ENCODE measurements at regions not wholly inside any gene's neighbourhood (a gene's known extent, or its start where the extent isn't known, plus 50 kb on each side); places are given as distances from the start of the nearest gene placed in this dataset.

- H3K4me3 ChIP-seq (ENCODE audit: low read length), result no peak overlapping the region
- TF ChIP-seq, protein P1, sequence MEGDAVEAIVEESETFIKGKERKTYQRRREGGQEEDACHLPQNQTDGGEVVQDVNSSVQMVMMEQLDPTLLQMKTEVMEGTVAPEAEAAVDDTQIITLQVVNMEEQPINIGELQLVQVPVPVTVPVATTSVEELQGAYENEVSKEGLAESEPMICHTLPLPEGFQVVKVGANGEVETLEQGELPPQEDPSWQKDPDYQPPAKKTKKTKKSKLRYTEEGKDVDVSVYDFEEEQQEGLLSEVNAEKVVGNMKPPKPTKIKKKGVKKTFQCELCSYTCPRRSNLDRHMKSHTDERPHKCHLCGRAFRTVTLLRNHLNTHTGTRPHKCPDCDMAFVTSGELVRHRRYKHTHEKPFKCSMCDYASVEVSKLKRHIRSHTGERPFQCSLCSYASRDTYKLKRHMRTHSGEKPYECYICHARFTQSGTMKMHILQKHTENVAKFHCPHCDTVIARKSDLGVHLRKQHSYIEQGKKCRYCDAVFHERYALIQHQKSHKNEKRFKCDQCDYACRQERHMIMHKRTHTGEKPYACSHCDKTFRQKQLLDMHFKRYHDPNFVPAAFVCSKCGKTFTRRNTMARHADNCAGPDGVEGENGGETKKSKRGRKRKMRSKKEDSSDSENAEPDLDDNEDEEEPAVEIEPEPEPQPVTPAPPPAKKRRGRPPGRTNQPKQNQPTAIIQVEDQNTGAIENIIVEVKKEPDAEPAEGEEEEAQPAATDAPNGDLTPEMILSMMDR (conservative IDR thresholded peaks at IDR 0.05; ENCODE audit: low read depth, low read length), result no peak
- no peak for DNase-seq (ENCODE audit: low read depth)
These were observed 343.6 kb downstream of the SLITRK1 start for GRCh38 chr13:83538636-83539035.

- no peak for DNase-seq (ENCODE audit: low read depth)
- TF ChIP-seq, protein P1 (conservative IDR thresholded peaks at IDR 0.05; ENCODE audit: low read depth, low read length), result no peak
- no peak overlapping the region for H3K4me3 ChIP-seq (ENCODE audit: low read length)
These were observed 345.3 kb downstream of the SLITRK1 start for GRCh38 chr13:83536941-83537340.

GRCh38 chr13:83536153-83536552, 346.1 kb downstream of the SLITRK1 start:
- TF ChIP-seq, protein P1 (conservative IDR thresholded peaks at IDR 0.05; ENCODE audit: low read depth, low read length), result no peak
- DNase-seq (ENCODE audit: low read depth), result no peak
- no peak overlapping the region for H3K4me3 ChIP-seq (ENCODE audit: low read length)

DNA sequence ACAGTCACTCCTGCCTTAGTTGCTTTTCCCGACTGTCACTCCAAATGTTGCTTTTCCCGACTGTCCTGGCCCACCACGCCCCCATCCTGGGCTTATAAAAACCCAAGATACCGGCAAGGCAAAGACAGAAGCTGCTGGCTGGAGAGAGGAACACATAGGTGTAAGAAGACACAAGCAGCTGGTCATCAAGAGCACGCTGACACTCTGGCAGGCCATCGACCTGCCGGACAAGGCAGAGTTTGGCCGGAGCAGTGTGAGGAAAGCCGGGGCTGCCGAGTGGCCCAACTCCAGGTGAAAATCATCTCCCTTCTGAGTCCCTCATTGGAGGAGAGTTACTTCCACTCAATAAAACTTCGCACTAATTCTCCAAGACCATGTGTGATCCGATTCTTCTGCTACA, 349.5 kb downstream of the SLITRK1 start:
- H3K4me3 ChIP-seq (ENCODE audit: low read length), result no peak overlapping the region
- TF ChIP-seq, protein P1 (conservative IDR thresholded peaks at IDR 0.05; ENCODE audit: low read depth, low read length), result no peak
- no peak for DNase-seq (ENCODE audit: low read depth)

DNA sequence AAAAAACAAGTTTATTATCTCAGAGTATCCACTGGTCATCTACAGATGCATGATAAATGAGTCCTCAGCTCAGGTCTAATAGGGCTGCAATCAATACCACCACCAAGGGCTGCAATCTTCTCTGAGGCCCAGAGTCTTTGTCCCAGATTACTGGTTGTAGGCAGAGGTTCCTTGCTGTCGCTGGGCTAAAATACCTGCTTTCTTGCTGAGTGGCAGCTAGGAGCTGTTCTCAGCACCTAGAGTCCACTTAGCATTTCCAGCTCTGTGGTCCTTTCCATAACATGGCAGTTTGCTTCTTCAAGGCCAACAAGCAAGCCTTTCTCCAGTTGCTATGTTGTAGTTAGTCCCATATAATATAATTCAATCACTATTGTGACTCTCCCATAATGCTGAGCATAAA, 351.3 kb downstream of the SLITRK1 start:
- TF ChIP-seq, protein P1 (conservative IDR thresholded peaks at IDR 0.05; ENCODE audit: low read depth, low read length), result no peak
- H3K4me3 ChIP-seq (ENCODE audit: low read length), result no peak overlapping the region
- DNase-seq (ENCODE audit: low read depth), result no peak

DNA sequence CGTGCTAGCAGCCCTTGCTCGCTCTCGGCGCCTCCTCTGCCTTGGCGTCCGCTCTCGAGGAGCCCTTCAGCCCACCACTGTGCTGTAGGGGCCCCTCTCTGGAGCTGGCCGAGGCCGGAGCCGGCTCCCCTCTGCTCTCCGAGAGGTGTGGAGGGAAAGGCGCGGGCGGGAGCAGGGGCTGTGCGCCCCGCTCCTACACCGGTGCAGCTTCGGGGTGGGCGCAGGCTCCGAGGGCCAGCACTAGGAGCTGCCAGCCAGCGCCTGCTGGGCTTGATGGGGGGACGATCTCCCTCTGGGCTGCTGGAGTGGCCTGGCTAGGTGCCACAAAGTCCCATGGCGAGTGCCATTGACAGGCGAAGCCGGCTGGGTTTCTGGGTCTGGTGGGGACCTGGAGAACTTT, 365.5 kb downstream of the SLITRK1 start:
- TF ChIP-seq, protein P1 (conservative IDR thresholded peaks at IDR 0.05; ENCODE audit: low read depth, low read length), result no peak
- no peak for DNase-seq (ENCODE audit: low read depth)
- H3K4me3 ChIP-seq (ENCODE audit: low read length), result no peak overlapping the region

GRCh38 chr13:83515268-83516015, 366.8 kb downstream of the SLITRK1 start:
- H3K4me3 ChIP-seq (ENCODE audit: low read length), result no peak overlapping the region
- no peak for DNase-seq (ENCODE audit: low read depth)
- TF ChIP-seq, protein P1 (conservative IDR thresholded peaks at IDR 0.05; ENCODE audit: low read depth, low read length), result no peak
